Smooth muscle cell (in vitro differentiated cells): ENCODE measurements at regions not wholly inside any gene's neighbourhood (a gene's known extent, or its start where the extent isn't known, plus 50 kb on each side); places are given as distances from the start of the nearest gene placed in this dataset.

ENCODE experiments used
- DNase-seq: peaks from one replicate; lab custom pipeline; 2025; ENCODE audit not compliant: unreplicated experiment; lab: John Stamatoyannopoulos, UW
- H2AFZ ChIP-seq: fragments of 200-600 bp; sonication (generic); 2 replicates; pipeline ENCODE4 v1.6.0; 2016; ENCODE audit warnings: antibody characterized with exemption, low read depth, mild to moderate bottlenecking
- H3F3A ChIP-seq: fragments of 200-600 bp; sonication (generic); 2 replicates; pipeline ENCODE4 v1.6.0; 2017; ENCODE audit warnings: antibody characterized with exemption, low read depth
- H3K27ac ChIP-seq: fragments of 200-600 bp; sonication (generic); 2 replicates; pipeline ENCODE4 v1.5.1; 2016; ENCODE audit warnings: low read depth, mild to moderate bottlenecking
- H3K27me3 ChIP-seq: fragments of 200-600 bp; sonication (generic); 2 replicates; pipeline ENCODE4 v1.6.1; 2016; ENCODE audit warnings: low read depth, mild to moderate bottlenecking
- H3K36me3 ChIP-seq: fragments of 200-600 bp; sonication (generic); 2 replicates; pipeline ENCODE4 v1.5.1; 2016; ENCODE audit warnings: low read depth
- H3K4me1 ChIP-seq: fragments of 200-600 bp; sonication (generic); 2 replicates; pipeline ENCODE4 v1.5.1; 2016; ENCODE audit warnings: low read depth
- H3K4me2 ChIP-seq: fragments of 200-600 bp; sonication (generic); 2 replicates; pipeline ENCODE4 v1.6.0; 2016; ENCODE audit warnings: mild to moderate bottlenecking
- H3K4me3 ChIP-seq: fragments of 200-600 bp; sonication (generic); 2 replicates; pipeline ENCODE4 v1.5.1; 2016; ENCODE audit warnings: mild to moderate bottlenecking
- H3K79me2 ChIP-seq: fragments of 200-600 bp; sonication (generic); 2 replicates; pipeline ENCODE4 v1.6.0; 2016; ENCODE audit warnings: low read depth, mild to moderate bottlenecking
- H3K9ac ChIP-seq: fragments of 200-600 bp; sonication (generic); 2 replicates; pipeline ENCODE4 v1.6.0; 2016; ENCODE audit warnings: low read depth
- H3K9me3 ChIP-seq: fragments of 200-600 bp; sonication (generic); replicated peaks from 2 replicates; pipeline ENCODE4 v1.5.1; 2016; ENCODE audit warnings: low read depth
- H4K20me1 ChIP-seq: fragments of 200-600 bp; sonication (generic); 2 replicates; pipeline ENCODE4 v1.6.0; 2016; ENCODE audit warnings: low read depth
- CTCF ChIP-seq: fragments of 200-600 bp; sonication (generic); IDR thresholded peaks from 2 replicates; pipeline ENCODE4 v1.5.1; 2017; ENCODE audit warnings: borderline replicate concordance, mild to moderate bottlenecking, antibody characterized with exemption; ENCODE audit not compliant: insufficient read depth, poor library complexity, severe bottlenecking
- WGBS: methylation state at CpG from one replicate; pipeline ENCODE4 v1.1.7; 2016; ENCODE audit warnings: low lambda C conversion rate; 5-methylcytosine and 5-hydroxymethylcytosine counted together

DNA sequence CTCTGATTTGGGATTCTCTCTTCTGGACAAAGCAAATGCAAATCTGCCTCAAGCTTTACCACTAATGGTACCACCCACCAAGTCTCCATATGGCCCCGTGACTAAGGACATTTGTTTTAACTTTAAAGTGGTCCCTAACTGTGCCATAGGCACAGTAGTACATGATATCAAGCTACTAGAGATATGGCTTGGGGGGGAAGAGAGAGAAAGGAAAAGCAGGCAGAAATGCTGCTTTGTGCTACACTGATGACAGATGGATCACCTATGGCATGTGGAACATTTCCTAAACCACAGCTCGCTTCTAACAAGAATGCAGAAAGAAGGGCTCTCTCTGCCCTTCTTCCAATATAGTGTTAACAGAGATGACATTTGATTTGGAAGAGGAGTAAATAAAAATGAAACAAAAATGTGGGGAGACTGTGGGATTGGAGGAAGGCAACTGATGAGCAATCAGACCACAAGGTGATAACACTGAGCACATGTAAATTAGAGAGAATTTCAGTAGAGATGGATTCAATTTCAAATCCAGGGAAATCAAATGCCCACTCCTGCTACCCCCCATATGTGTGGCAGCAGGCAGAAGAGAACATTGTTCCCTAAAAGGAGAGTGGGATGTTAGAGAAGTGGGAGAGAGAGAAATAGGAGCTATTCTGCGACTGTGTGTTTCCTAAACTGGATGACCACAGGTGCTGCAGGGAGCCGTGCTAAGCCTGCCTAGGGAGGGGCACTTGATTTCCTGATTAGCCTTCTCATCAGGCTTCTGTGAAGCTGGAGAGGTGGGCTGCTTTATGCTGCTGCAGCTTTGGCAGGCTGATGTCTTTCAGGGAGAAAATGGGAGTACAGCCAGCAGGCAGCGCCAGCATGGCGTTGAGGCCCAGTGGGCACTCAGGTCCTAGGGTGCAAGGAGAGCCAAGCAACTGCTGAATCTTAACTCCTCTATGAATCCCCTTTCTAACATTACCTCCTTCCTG lies 75.3 kb downstream of the ZNF648 start:
- H3K4me3 ChIP-seq = no peak overlapping the region
- H3K9ac ChIP-seq = no peak overlapping the region

DNA sequence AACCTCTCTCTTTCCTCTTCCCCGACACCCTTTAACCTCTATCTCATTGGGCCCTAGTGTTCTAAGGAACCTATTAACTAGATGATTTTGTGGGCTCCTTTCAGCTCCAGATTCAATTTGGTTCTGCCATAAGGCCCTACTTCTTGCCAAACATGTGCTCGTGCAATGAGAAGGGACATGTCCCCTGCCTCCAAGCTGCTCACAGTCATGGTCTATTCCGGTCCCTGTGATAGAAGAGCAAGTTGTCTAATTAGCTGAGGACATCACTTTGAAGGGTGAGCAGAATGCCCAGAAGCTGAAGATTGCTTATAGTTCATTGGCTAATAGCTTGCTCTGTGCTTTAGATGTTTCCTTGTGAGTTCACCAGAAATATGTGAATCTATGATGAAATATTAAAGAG lies 76.2 kb downstream of the ZNF648 start:
- H3K4me3 ChIP-seq = no peak overlapping the region
- WGBS = 92% methylated on average over 3 of the region's 3 CpGs
- peaks cover 8% of the 10 kb centered on the region for H3K4me1 ChIP-seq

More for the DNA sequence above, 75.3 kb downstream of the ZNF648 start:
- Histone ChIP-seq H3K9me3 (no peaks in the 10 kb centered on the region), H3K36me3 (no peaks in the 10 kb centered on the region), H3K27me3 (peaks cover 4% of the 10 kb centered on the region), H3F3A (no peaks in the 10 kb centered on the region), H3K4me1 (peaks cover 8% of the 10 kb centered on the region), H3K4me2 (no peak overlapping the region), H2AFZ (no peak overlapping the region), H3K79me2 (no peaks in the 10 kb centered on the region), H4K20me1 (no peaks in the 10 kb centered on the region), H3K27ac (no peak overlapping the region)
- no peak for TF ChIP-seq CTCF
- WGBS = 82% methylated on average over 6 of the region's 6 CpGs
- DNase-seq = no peak

DNA sequence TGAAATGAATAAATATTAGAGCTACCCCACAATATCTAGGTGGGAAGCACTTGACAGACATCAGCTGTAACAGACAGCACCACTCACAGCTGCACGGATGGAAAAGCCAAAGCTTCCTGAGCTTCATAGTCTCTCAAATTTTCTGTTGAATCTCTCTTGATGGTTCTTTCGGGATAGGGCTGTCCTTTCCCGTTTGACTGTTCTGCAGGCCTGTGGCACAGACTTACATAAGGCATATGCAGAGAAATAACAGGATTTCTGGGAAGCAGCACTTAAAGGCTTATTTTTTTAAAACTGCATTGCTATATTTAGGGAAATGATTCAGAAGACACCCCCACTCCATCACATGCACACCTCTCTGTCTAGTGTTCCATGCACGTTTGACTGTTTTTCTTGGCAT lies 77.5 kb downstream of the ZNF648 start:
- WGBS = 89% methylated on average over 4 of the region's 4 CpGs
- H3K9me3 ChIP-seq = no peaks in the 10 kb centered on the region

More for the DNA sequence above, 76.2 kb downstream of the ZNF648 start:
- Histone ChIP-seq H3K9me3 (no peaks in the 10 kb centered on the region), H3K79me2 (no peaks in the 10 kb centered on the region), H2AFZ (no peak overlapping the region), H4K20me1 (no peaks in the 10 kb centered on the region), H3F3A (no peaks in the 10 kb centered on the region), H3K4me2 (no peak overlapping the region), H3K36me3 (no peaks in the 10 kb centered on the region), H3K27me3 (peaks cover 4% of the 10 kb centered on the region), H3K9ac (no peak overlapping the region), H3K27ac (no peak overlapping the region)
- no peak for DNase-seq
- TF ChIP-seq CTCF = no peak

More for the DNA sequence above, 77.5 kb downstream of the ZNF648 start:
- Histone ChIP-seq H3K36me3 (no peaks in the 10 kb centered on the region), H3F3A (no peaks in the 10 kb centered on the region), H3K9ac (no peak overlapping the region), H4K20me1 (no peaks in the 10 kb centered on the region), H3K79me2 (no peaks in the 10 kb centered on the region), H3K4me1 (peaks cover 8% of the 10 kb centered on the region), H3K4me2 (no peak overlapping the region), H2AFZ (no peak overlapping the region), H3K4me3 (no peak overlapping the region), H3K27me3 (no peaks in the 10 kb centered on the region), H3K27ac (no peak overlapping the region)
- no peak for TF ChIP-seq CTCF
- DNase-seq = no peak
